ENCODE measurements at regions not wholly inside any gene's neighbourhood (a gene's known extent, or its start where the extent isn't known, plus 50 kb on each side); places are given as distances from the start of the nearest gene placed in this dataset.

GRCh38 chr1:36706416-36706815 lies 223.7 kb upstream of the CSF3R start:
- H3K4me1 ChIP-seq (ENCODE audit: control insufficient read depth in 2 of 2, insufficient read depth in 2 of 2, low read length in 2 of 2): peaks cover 0 to 2% of the 10 kb centered on the region in 2 donors
- H3K9ac ChIP-seq (ENCODE audit: low read depth in 1 of 2, low read length in 2 of 2): no peak overlapping the region
- no peak overlapping the region for H3K27ac ChIP-seq (ENCODE audit: low read depth in 2 of 2, low read length in 2 of 2)
- peaks cover 6 to 13% of the 10 kb centered on the region in 2 donors for H3K27me3 ChIP-seq (ENCODE audit: control insufficient read depth in 2 of 2, insufficient read depth in 2 of 2, low read length in 2 of 2)
- H3K9me3 ChIP-seq (ENCODE audit: control insufficient read depth in 2 of 2, low read length in 2 of 2): no peaks in the 10 kb centered on the region
- no peak overlapping the region for H3K4me3 ChIP-seq (ENCODE audit: low read length in 2 of 2)
- no peaks in the 10 kb centered on the region for H3K36me3 ChIP-seq (ENCODE audit: control insufficient read depth in 2 of 2, insufficient read depth in 2 of 2, low read length in 2 of 2)

GRCh38 chr1:36705629-36706028 lies 222.9 kb upstream of the CSF3R start:
- Histone ChIP-seq H3K4me1 (ENCODE audit: control insufficient read depth in 2 of 2, insufficient read depth in 2 of 2, low read length in 2 of 2) (peaks cover 0 to 2% of the 10 kb centered on the region in 2 donors), H3K4me3 (ENCODE audit: low read length in 2 of 2) (no peak overlapping the region), H3K36me3 (ENCODE audit: control insufficient read depth in 2 of 2, insufficient read depth in 2 of 2, low read length in 2 of 2) (no peaks in the 10 kb centered on the region), H3K9me3 (ENCODE audit: control insufficient read depth in 2 of 2, low read length in 2 of 2) (no peaks in the 10 kb centered on the region), H3K27ac (ENCODE audit: low read depth in 2 of 2, low read length in 2 of 2) (no peak overlapping the region), H3K27me3 (ENCODE audit: control insufficient read depth in 2 of 2, insufficient read depth in 2 of 2, low read length in 2 of 2) (peaks cover 6 to 13% of the 10 kb centered on the region in 2 donors), H3K9ac (ENCODE audit: low read depth in 1 of 2, low read length in 2 of 2) (no peak overlapping the region)

- H3K27me3 ChIP-seq (ENCODE audit: control insufficient read depth in 2 of 2, insufficient read depth in 2 of 2, low read length in 2 of 2): peaks cover 6% of the 10 kb centered on the region in 2 donors
- no peaks in the 10 kb centered on the region for H3K36me3 ChIP-seq (ENCODE audit: control insufficient read depth in 2 of 2, insufficient read depth in 2 of 2, low read length in 2 of 2)
- no peaks in the 10 kb centered on the region for H3K9me3 ChIP-seq (ENCODE audit: control insufficient read depth in 2 of 2, low read length in 2 of 2)
- H3K4me1 ChIP-seq (ENCODE audit: control insufficient read depth in 2 of 2, insufficient read depth in 2 of 2, low read length in 2 of 2): peaks cover 0 to 2% of the 10 kb centered on the region in 2 donors
- no peak overlapping the region for H3K27ac ChIP-seq (ENCODE audit: low read depth in 2 of 2, low read length in 2 of 2)
- H3K4me3 ChIP-seq (ENCODE audit: low read length in 2 of 2): no peak overlapping the region
- no peak overlapping the region for H3K9ac ChIP-seq (ENCODE audit: low read depth in 1 of 2, low read length in 2 of 2)
Measured at GRCh38 chr1:36703526-36704208, 221.0 kb upstream of the CSF3R start.

- H3K9ac ChIP-seq (ENCODE audit: low read depth in 1 of 2, low read length in 2 of 2): no peak overlapping the region
- no peak overlapping the region for H3K27ac ChIP-seq (ENCODE audit: low read depth in 2 of 2, low read length in 2 of 2)
- H3K4me3 ChIP-seq (ENCODE audit: low read length in 2 of 2): no peak overlapping the region
- H3K4me1 ChIP-seq (ENCODE audit: control insufficient read depth in 2 of 2, insufficient read depth in 2 of 2, low read length in 2 of 2): peaks cover 0 to 2% of the 10 kb centered on the region in 2 donors
- H3K27me3 ChIP-seq (ENCODE audit: control insufficient read depth in 2 of 2, insufficient read depth in 2 of 2, low read length in 2 of 2): peaks cover 6% of the 10 kb centered on the region in 2 donors
- H3K9me3 ChIP-seq (ENCODE audit: control insufficient read depth in 2 of 2, low read length in 2 of 2): no peaks in the 10 kb centered on the region
- no peaks in the 10 kb centered on the region for H3K36me3 ChIP-seq (ENCODE audit: control insufficient read depth in 2 of 2, insufficient read depth in 2 of 2, low read length in 2 of 2)
Measured at GRCh38 chr1:36702963-36703362, 220.2 kb upstream of the CSF3R start.

- Histone ChIP-seq H3K27me3 (ENCODE audit: control insufficient read depth in 2 of 2, insufficient read depth in 2 of 2, low read length in 2 of 2) (peaks cover 3 to 4% of the 10 kb centered on the region in 2 donors), H3K4me1 (ENCODE audit: control insufficient read depth in 2 of 2, insufficient read depth in 2 of 2, low read length in 2 of 2) (peaks cover 0 to 2% of the 10 kb centered on the region in 2 donors)
Measured at GRCh38 chr1:36699113-36699911, 216.6 kb upstream of the CSF3R start.

GRCh38 chr1:36697836-36698605 lies 215.3 kb upstream of the CSF3R start:
- no peak overlapping the region for H3K4me3 ChIP-seq (ENCODE audit: low read length in 2 of 2)
- H3K9ac ChIP-seq (ENCODE audit: low read depth in 1 of 2, low read length in 2 of 2): no peak overlapping the region
- H3K36me3 ChIP-seq (ENCODE audit: control insufficient read depth in 2 of 2, insufficient read depth in 2 of 2, low read length in 2 of 2): no peaks in the 10 kb centered on the region
- no peaks in the 10 kb centered on the region for H3K4me1 ChIP-seq (ENCODE audit: control insufficient read depth in 2 of 2, insufficient read depth in 2 of 2, low read length in 2 of 2)
- H3K27me3 ChIP-seq (ENCODE audit: control insufficient read depth in 2 of 2, insufficient read depth in 2 of 2, low read length in 2 of 2): peaks cover 4 to 7% of the 10 kb centered on the region in 2 donors
- no peaks in the 10 kb centered on the region for H3K9me3 ChIP-seq (ENCODE audit: control insufficient read depth in 2 of 2, low read length in 2 of 2)
- no peak overlapping the region for H3K27ac ChIP-seq (ENCODE audit: low read depth in 2 of 2, low read length in 2 of 2)

More at GRCh38 chr1:36699113-36699911, 216.6 kb upstream of the CSF3R start:
- Histone ChIP-seq H3K27ac (ENCODE audit: low read depth in 2 of 2, low read length in 2 of 2) (no peak overlapping the region), H3K9me3 (ENCODE audit: control insufficient read depth in 2 of 2, low read length in 2 of 2) (no peaks in the 10 kb centered on the region), H3K4me3 (ENCODE audit: low read length in 2 of 2) (no peak overlapping the region), H3K36me3 (ENCODE audit: control insufficient read depth in 2 of 2, insufficient read depth in 2 of 2, low read length in 2 of 2) (no peaks in the 10 kb centered on the region), H3K9ac (ENCODE audit: low read depth in 1 of 2, low read length in 2 of 2) (no peak overlapping the region)

- Histone ChIP-seq H3K4me1 (ENCODE audit: control insufficient read depth in 2 of 2, insufficient read depth in 2 of 2, low read length in 2 of 2) (no peaks in the 10 kb centered on the region), H3K4me3 (ENCODE audit: low read length in 2 of 2) (no peak overlapping the region), H3K9ac (ENCODE audit: low read depth in 1 of 2, low read length in 2 of 2) (no peak overlapping the region), H3K27ac (ENCODE audit: low read depth in 2 of 2, low read length in 2 of 2) (no peak overlapping the region), H3K36me3 (ENCODE audit: control insufficient read depth in 2 of 2, insufficient read depth in 2 of 2, low read length in 2 of 2) (no peaks in the 10 kb centered on the region), H3K27me3 (ENCODE audit: control insufficient read depth in 2 of 2, insufficient read depth in 2 of 2, low read length in 2 of 2) (peaks cover 4 to 7% of the 10 kb centered on the region in 2 donors), H3K9me3 (ENCODE audit: control insufficient read depth in 2 of 2, low read length in 2 of 2) (no peaks in the 10 kb centered on the region)
Measured at GRCh38 chr1:36696261-36696940, 213.7 kb upstream of the CSF3R start.

GRCh38 chr1:36693603-36694002 lies 210.9 kb upstream of the CSF3R start:
- Histone ChIP-seq H3K9ac (ENCODE audit: low read depth in 1 of 2, low read length in 2 of 2) (no peak overlapping the region), H3K36me3 (ENCODE audit: control insufficient read depth in 2 of 2, insufficient read depth in 2 of 2, low read length in 2 of 2) (no peaks in the 10 kb centered on the region), H3K4me1 (ENCODE audit: control insufficient read depth in 2 of 2, insufficient read depth in 2 of 2, low read length in 2 of 2) (no peaks in the 10 kb centered on the region), H3K9me3 (ENCODE audit: control insufficient read depth in 2 of 2, low read length in 2 of 2) (no peaks in the 10 kb centered on the region), H3K27ac (ENCODE audit: low read depth in 2 of 2, low read length in 2 of 2) (no peak overlapping the region), H3K4me3 (ENCODE audit: low read length in 2 of 2) (no peak overlapping the region), H3K27me3 (ENCODE audit: control insufficient read depth in 2 of 2, insufficient read depth in 2 of 2, low read length in 2 of 2) (peaks cover 4 to 7% of the 10 kb centered on the region in 2 donors)

GRCh38 chr1:36693161-36693525 lies 210.4 kb upstream of the CSF3R start:
- Histone ChIP-seq H3K36me3 (ENCODE audit: control insufficient read depth in 2 of 2, insufficient read depth in 2 of 2, low read length in 2 of 2) (no peaks in the 10 kb centered on the region), H3K9ac (ENCODE audit: low read depth in 1 of 2, low read length in 2 of 2) (no peak overlapping the region), H3K27me3 (ENCODE audit: control insufficient read depth in 2 of 2, insufficient read depth in 2 of 2, low read length in 2 of 2) (peaks cover 4 to 7% of the 10 kb centered on the region in 2 donors), H3K27ac (ENCODE audit: low read depth in 2 of 2, low read length in 2 of 2) (no peak overlapping the region), H3K9me3 (ENCODE audit: control insufficient read depth in 2 of 2, low read length in 2 of 2) (no peaks in the 10 kb centered on the region), H3K4me1 (ENCODE audit: control insufficient read depth in 2 of 2, insufficient read depth in 2 of 2, low read length in 2 of 2) (no peaks in the 10 kb centered on the region), H3K4me3 (ENCODE audit: low read length in 2 of 2) (no peak overlapping the region)

Measured in mucosa of rectum (tissue), 2 donors.